ENCODE measurements at regions not wholly inside any gene's neighbourhood (a gene's known extent, or its start where the extent isn't known, plus 50 kb on each side); places are given as distances from the start of the nearest gene placed in this dataset.
"Not testable (repeated sequence)": the region's sequence is repeated elsewhere in the genome, so short reads cannot be mapped to it uniquely, and the experiment has no call there.

- no peak for DNase-seq (ENCODE audit: low read depth)
These were observed 421.5 kb downstream of the FUT8 start for GRCh38 chr14:65834051-65834450.

- DNase-seq (ENCODE audit: low read depth), result no peak
These were observed 422.3 kb downstream of the FUT8 start for GRCh38 chr14:65834812-65835211.

- no peak for DNase-seq (ENCODE audit: low read depth)
These were observed 423.0 kb downstream of the FUT8 start for GRCh38 chr14:65835501-65835900.

GRCh38 chr14:65838565-65838964 lies 426.0 kb downstream of the FUT8 start:
- DNase-seq (ENCODE audit: low read depth), result no peak

GRCh38 chr14:65840118-65840751 lies 427.7 kb downstream of the FUT8 start:
- no peak for DNase-seq (ENCODE audit: low read depth)

GRCh38 chr14:65840786-65841185 lies 428.3 kb downstream of the FUT8 start:
- no peak for DNase-seq (ENCODE audit: low read depth)

- DNase-seq (ENCODE audit: low read depth), result no peak
These were observed 433.8 kb downstream of the FUT8 start for GRCh38 chr14:65846196-65846868.

GRCh38 chr14:65847075-65847847 lies 434.7 kb downstream of the FUT8 start:
- DNase-seq (ENCODE audit: low read depth), result peak; percentile 70

GRCh38 chr14:65847931-65848330 lies 435.4 kb downstream of the FUT8 start:
- DNase-seq (ENCODE audit: low read depth), result not testable (repeated sequence)

GRCh38 chr14:65849091-65849490 lies 436.6 kb downstream of the FUT8 start:
- no peak for DNase-seq (ENCODE audit: low read depth)

- no peak for DNase-seq (ENCODE audit: low read depth)
These were observed 437.0 kb downstream of the FUT8 start for GRCh38 chr14:65849558-65849957.

- peak; percentile 21 for DNase-seq (ENCODE audit: low read depth)
These were observed 438.1 kb downstream of the FUT8 start for GRCh38 chr14:65850429-65851135.

- DNase-seq (ENCODE audit: low read depth), result no peak
These were observed 440.2 kb downstream of the FUT8 start for GRCh38 chr14:65852689-65853088.

- no peak for DNase-seq (ENCODE audit: low read depth)
These were observed 441.0 kb downstream of the FUT8 start for GRCh38 chr14:65853407-65853955.

- DNase-seq (ENCODE audit: low read depth), result no peak
These were observed 441.7 kb downstream of the FUT8 start for GRCh38 chr14:65854215-65854614.

GRCh38 chr14:65860956-65861611 lies 448.6 kb downstream of the FUT8 start:
- no peak for DNase-seq (ENCODE audit: low read depth)

GRCh38 chr14:65864549-65864948 lies 452.0 kb downstream of the FUT8 start:
- DNase-seq (ENCODE audit: low read depth), result no peak

- DNase-seq (ENCODE audit: low read depth), result no peak
These were observed 452.5 kb downstream of the FUT8 start for GRCh38 chr14:65864984-65865383.

GRCh38 chr14:65866448-65866847 lies 453.9 kb downstream of the FUT8 start:
- DNase-seq (ENCODE audit: low read depth), result no peak

- DNase-seq (ENCODE audit: low read depth), result no peak
These were observed 454.4 kb downstream of the FUT8 start for GRCh38 chr14:65866886-65867285.

- DNase-seq (ENCODE audit: low read depth), result no peak
These were observed 454.8 kb downstream of the FUT8 start for GRCh38 chr14:65867333-65867732.

- no peak for DNase-seq (ENCODE audit: low read depth)
These were observed 460.0 kb downstream of the FUT8 start for GRCh38 chr14:65872536-65872935.

All from T follicular helper cell (primary cell).